ENCODE measurements at regions not wholly inside any gene's neighbourhood (a gene's known extent, or its start where the extent isn't known, plus 50 kb on each side); places are given as distances from the start of the nearest gene placed in this dataset.

- no peaks in the 10 kb centered on the region for H3K4me1 ChIP-seq (ENCODE audit: control insufficient read depth, insufficient read depth, low read length)
- H3K27me3 ChIP-seq (ENCODE audit: control insufficient read depth, insufficient read depth, low read length) = no peaks in the 10 kb centered on the region
- no peak overlapping the region for H3K4me3 ChIP-seq (ENCODE audit: low read depth, low read length)
- H3K27ac ChIP-seq (ENCODE audit: low read depth, low read length) = no peak overlapping the region
- no peaks in the 10 kb centered on the region for H3K9me3 ChIP-seq (ENCODE audit: control insufficient read depth, insufficient read depth, low read depth, low read length)
- no peaks in the 10 kb centered on the region for H3K36me3 ChIP-seq (ENCODE audit: control insufficient read depth, insufficient read depth, low read length)
- no peak overlapping the region for H3K9ac ChIP-seq (ENCODE audit: low read length)
Measured at GRCh38 chr5:166862581-166862980, 1428.9 kb upstream of the WWC1 start.

GRCh38 chr5:166865206-166865605 is 1426.2 kb upstream of the WWC1 start:
- no peaks in the 10 kb centered on the region for H3K9me3 ChIP-seq (ENCODE audit: control insufficient read depth, insufficient read depth, low read depth, low read length)
- H3K27ac ChIP-seq (ENCODE audit: low read depth, low read length) = no peak overlapping the region
- no peak overlapping the region for H3K4me3 ChIP-seq (ENCODE audit: low read depth, low read length)
- no peaks in the 10 kb centered on the region for H3K4me1 ChIP-seq (ENCODE audit: control insufficient read depth, insufficient read depth, low read length)
- H3K9ac ChIP-seq (ENCODE audit: low read length) = no peak overlapping the region
- H3K27me3 ChIP-seq (ENCODE audit: control insufficient read depth, insufficient read depth, low read length) = no peaks in the 10 kb centered on the region
- no peaks in the 10 kb centered on the region for H3K36me3 ChIP-seq (ENCODE audit: control insufficient read depth, insufficient read depth, low read length)

- H3K9ac ChIP-seq (ENCODE audit: low read length) = no peak overlapping the region
- no peaks in the 10 kb centered on the region for H3K27me3 ChIP-seq (ENCODE audit: control insufficient read depth, insufficient read depth, low read length)
- no peak overlapping the region for H3K4me3 ChIP-seq (ENCODE audit: low read depth, low read length)
- H3K9me3 ChIP-seq (ENCODE audit: control insufficient read depth, insufficient read depth, low read depth, low read length) = no peaks in the 10 kb centered on the region
- H3K4me1 ChIP-seq (ENCODE audit: control insufficient read depth, insufficient read depth, low read length) = peaks cover 19% of the 10 kb centered on the region; the same call in 1 of the 2 replicates
- no peaks in the 10 kb centered on the region for H3K36me3 ChIP-seq (ENCODE audit: control insufficient read depth, insufficient read depth, low read length)
- H3K27ac ChIP-seq (ENCODE audit: low read depth, low read length) = no peak overlapping the region
Measured at GRCh38 chr5:166880456-166880855, 1411.0 kb upstream of the WWC1 start.

GRCh38 chr5:166881802-166882201 is 1409.6 kb upstream of the WWC1 start:
- Histone ChIP-seq H3K27me3 (ENCODE audit: control insufficient read depth, insufficient read depth, low read length) (no peaks in the 10 kb centered on the region), H3K9me3 (ENCODE audit: control insufficient read depth, insufficient read depth, low read depth, low read length) (no peaks in the 10 kb centered on the region), H3K4me3 (ENCODE audit: low read depth, low read length) (no peak overlapping the region), H3K4me1 (ENCODE audit: control insufficient read depth, insufficient read depth, low read length) (peaks cover 19% of the 10 kb centered on the region; the same call in 1 of the 2 replicates), H3K9ac (ENCODE audit: low read length) (no peak overlapping the region), H3K36me3 (ENCODE audit: control insufficient read depth, insufficient read depth, low read length) (no peaks in the 10 kb centered on the region), H3K27ac (ENCODE audit: low read depth, low read length) (no peak overlapping the region)

GRCh38 chr5:166883016-166883415 is 1408.4 kb upstream of the WWC1 start:
- Histone ChIP-seq H3K27me3 (ENCODE audit: control insufficient read depth, insufficient read depth, low read length) (no peaks in the 10 kb centered on the region), H3K36me3 (ENCODE audit: control insufficient read depth, insufficient read depth, low read length) (no peaks in the 10 kb centered on the region), H3K27ac (ENCODE audit: low read depth, low read length) (no peak overlapping the region; the same call in 1 of the 2 replicates), H3K4me1 (ENCODE audit: control insufficient read depth, insufficient read depth, low read length) (peaks cover 19% of the 10 kb centered on the region; the same call in 1 of the 2 replicates), H3K9me3 (ENCODE audit: control insufficient read depth, insufficient read depth, low read depth, low read length) (no peaks in the 10 kb centered on the region), H3K4me3 (ENCODE audit: low read depth, low read length) (no peak overlapping the region), H3K9ac (ENCODE audit: low read length) (no peak overlapping the region)

GRCh38 chr5:166898166-166898565 is 1393.3 kb upstream of the WWC1 start:
- Histone ChIP-seq H3K9ac (ENCODE audit: low read length) (no peak overlapping the region), H3K9me3 (ENCODE audit: control insufficient read depth, insufficient read depth, low read depth, low read length) (no peaks in the 10 kb centered on the region), H3K36me3 (ENCODE audit: control insufficient read depth, insufficient read depth, low read length) (no peaks in the 10 kb centered on the region), H3K4me1 (ENCODE audit: control insufficient read depth, insufficient read depth, low read length) (no peaks in the 10 kb centered on the region), H3K4me3 (ENCODE audit: low read depth, low read length) (no peak overlapping the region), H3K27ac (ENCODE audit: low read depth, low read length) (no peak overlapping the region), H3K27me3 (ENCODE audit: control insufficient read depth, insufficient read depth, low read length) (no peaks in the 10 kb centered on the region)

GRCh38 chr5:166899343-166899742 is 1392.1 kb upstream of the WWC1 start:
- H3K9me3 ChIP-seq (ENCODE audit: control insufficient read depth, insufficient read depth, low read depth, low read length) = no peaks in the 10 kb centered on the region
- no peaks in the 10 kb centered on the region for H3K4me1 ChIP-seq (ENCODE audit: control insufficient read depth, insufficient read depth, low read length)
- no peak overlapping the region for H3K4me3 ChIP-seq (ENCODE audit: low read depth, low read length)
- H3K27me3 ChIP-seq (ENCODE audit: control insufficient read depth, insufficient read depth, low read length) = no peaks in the 10 kb centered on the region
- no peaks in the 10 kb centered on the region for H3K36me3 ChIP-seq (ENCODE audit: control insufficient read depth, insufficient read depth, low read length)
- H3K9ac ChIP-seq (ENCODE audit: low read length) = no peak overlapping the region
- no peak overlapping the region for H3K27ac ChIP-seq (ENCODE audit: low read depth, low read length)

GRCh38 chr5:166904571-166904970 is 1386.9 kb upstream of the WWC1 start:
- Histone ChIP-seq H3K9me3 (ENCODE audit: control insufficient read depth, insufficient read depth, low read depth, low read length) (no peaks in the 10 kb centered on the region), H3K4me3 (ENCODE audit: low read depth, low read length) (no peak overlapping the region), H3K27me3 (ENCODE audit: control insufficient read depth, insufficient read depth, low read length) (no peaks in the 10 kb centered on the region), H3K27ac (ENCODE audit: low read depth, low read length) (no peak overlapping the region), H3K9ac (ENCODE audit: low read length) (no peak overlapping the region), H3K36me3 (ENCODE audit: control insufficient read depth, insufficient read depth, low read length) (no peaks in the 10 kb centered on the region), H3K4me1 (ENCODE audit: control insufficient read depth, insufficient read depth, low read length) (no peaks in the 10 kb centered on the region)

GRCh38 chr5:166906991-166907713 is 1384.3 kb upstream of the WWC1 start:
- H3K4me3 ChIP-seq (ENCODE audit: low read depth, low read length) = no peak overlapping the region
- no peaks in the 10 kb centered on the region for H3K36me3 ChIP-seq (ENCODE audit: control insufficient read depth, insufficient read depth, low read length)
- no peaks in the 10 kb centered on the region for H3K27me3 ChIP-seq (ENCODE audit: control insufficient read depth, insufficient read depth, low read length)
- no peaks in the 10 kb centered on the region for H3K4me1 ChIP-seq (ENCODE audit: control insufficient read depth, insufficient read depth, low read length)
- no peak overlapping the region for H3K9ac ChIP-seq (ENCODE audit: low read length)
- H3K27ac ChIP-seq (ENCODE audit: low read depth, low read length) = no peak overlapping the region
- H3K9me3 ChIP-seq (ENCODE audit: control insufficient read depth, insufficient read depth, low read depth, low read length) = no peaks in the 10 kb centered on the region

GRCh38 chr5:166909040-166909439 is 1382.4 kb upstream of the WWC1 start:
- Histone ChIP-seq H3K9me3 (ENCODE audit: control insufficient read depth, insufficient read depth, low read depth, low read length) (no peaks in the 10 kb centered on the region), H3K27me3 (ENCODE audit: control insufficient read depth, insufficient read depth, low read length) (no peaks in the 10 kb centered on the region), H3K4me3 (ENCODE audit: low read depth, low read length) (no peak overlapping the region), H3K9ac (ENCODE audit: low read length) (no peak overlapping the region), H3K27ac (ENCODE audit: low read depth, low read length) (no peak overlapping the region), H3K4me1 (ENCODE audit: control insufficient read depth, insufficient read depth, low read length) (no peaks in the 10 kb centered on the region), H3K36me3 (ENCODE audit: control insufficient read depth, insufficient read depth, low read length) (no peaks in the 10 kb centered on the region)

GRCh38 chr5:166909926-166910325 is 1381.5 kb upstream of the WWC1 start:
- H3K27me3 ChIP-seq (ENCODE audit: control insufficient read depth, insufficient read depth, low read length) = no peaks in the 10 kb centered on the region

More at GRCh38 chr5:166909926-166910325, 1381.5 kb upstream of the WWC1 start:
- Histone ChIP-seq H3K4me3 (ENCODE audit: low read depth, low read length) (no peak overlapping the region), H3K27ac (ENCODE audit: low read depth, low read length) (no peak overlapping the region), H3K4me1 (ENCODE audit: control insufficient read depth, insufficient read depth, low read length) (no peaks in the 10 kb centered on the region), H3K36me3 (ENCODE audit: control insufficient read depth, insufficient read depth, low read length) (no peaks in the 10 kb centered on the region), H3K9ac (ENCODE audit: low read length) (no peak overlapping the region), H3K9me3 (ENCODE audit: control insufficient read depth, insufficient read depth, low read depth, low read length) (no peaks in the 10 kb centered on the region)
